GM21529 (cell line): ENCODE measurements at regions not wholly inside any gene's neighbourhood (a gene's known extent, or its start where the extent isn't known, plus 50 kb on each side); places are given as distances from the start of the nearest gene placed in this dataset.

ENCODE experiments used
- ATAC-seq: cut with Tn5 transposase; IDR thresholded peaks from one replicate; pipeline ENCODE4 v1.9.1; 2021; ENCODE audit not compliant: unreplicated experiment

- ATAC-seq, result no peak
Observed at GRCh38 chr2:64363140-64363539, 90.8 kb upstream of the LGALSL start.

- no peak for ATAC-seq
Observed at GRCh38 chr2:64363848-64364247, 90.1 kb upstream of the LGALSL start.

DNA sequence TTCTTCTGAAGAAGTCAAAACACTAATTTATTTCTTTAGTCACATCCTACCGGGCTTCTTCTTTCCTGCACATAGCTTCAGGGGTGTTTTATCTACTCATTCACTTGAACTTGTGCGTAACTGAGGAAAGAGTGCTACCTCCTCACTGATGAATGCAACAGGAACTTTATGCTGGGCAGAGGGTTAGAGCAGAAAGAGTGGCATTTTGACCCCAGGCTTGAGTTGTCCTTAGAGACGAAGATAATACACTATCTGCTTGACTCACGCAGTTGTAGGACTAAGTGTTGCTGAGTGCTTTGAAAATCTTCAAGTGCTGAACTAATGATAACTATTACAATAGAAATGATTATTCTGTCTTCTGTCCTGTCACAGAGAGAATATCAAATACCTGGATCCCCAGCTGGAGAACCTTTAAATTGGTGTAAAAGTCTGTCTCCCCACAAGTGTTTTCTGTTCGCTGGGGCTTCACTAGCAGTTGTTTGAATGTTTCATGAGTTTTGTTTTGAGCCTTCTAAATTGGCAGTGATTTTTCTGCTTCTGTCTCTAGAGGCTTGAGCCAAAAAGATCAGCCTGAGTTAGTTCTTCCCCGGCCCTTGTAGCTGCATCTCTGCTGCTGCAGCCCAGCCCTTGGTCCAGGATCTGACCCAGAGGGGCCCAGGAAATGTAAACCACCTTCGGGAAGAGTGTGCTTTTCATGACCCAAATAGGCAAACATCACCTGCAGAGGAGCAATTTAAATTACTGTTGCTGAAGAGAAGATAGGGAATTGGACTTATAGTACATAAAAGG, 86.3 kb upstream of the LGALSL start:
- ATAC-seq, result no peak

GRCh38 chr2:64369706-64370105, 84.3 kb upstream of the LGALSL start:
- ATAC-seq, result no peak

DNA sequence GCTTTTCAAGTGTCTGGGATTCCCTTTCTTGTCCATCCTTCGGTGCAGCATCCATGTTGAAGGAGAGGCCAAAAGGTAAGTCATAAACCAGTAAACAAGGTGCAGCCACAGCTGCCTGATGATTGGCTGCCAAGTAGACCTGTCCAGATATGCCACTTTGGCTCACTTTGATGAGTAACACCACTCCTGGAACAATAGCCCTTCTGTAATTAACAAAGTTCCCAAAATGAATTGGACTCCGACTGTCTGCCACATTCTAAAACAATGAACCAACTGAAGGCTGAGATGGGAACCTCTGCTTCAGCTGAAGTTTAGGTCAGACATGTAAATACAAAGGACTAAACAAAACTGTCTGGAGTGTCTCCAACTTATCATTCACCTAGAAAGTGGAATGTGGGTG, 82.2 kb upstream of the LGALSL start:
- ATAC-seq, result no peak

GRCh38 chr2:64374686-64375085, 79.3 kb upstream of the LGALSL start:
- ATAC-seq, result no peak

- no peak for ATAC-seq
Observed at GRCh38 chr2:64376926-64377325, 77.0 kb upstream of the LGALSL start.

- no peak for ATAC-seq
Observed at GRCh38 chr2:64379186-64379585, 74.8 kb upstream of the LGALSL start.

- no peak for ATAC-seq
Observed at GRCh38 chr2:64380853-64381527, 73.0 kb upstream of the LGALSL start.

DNA sequence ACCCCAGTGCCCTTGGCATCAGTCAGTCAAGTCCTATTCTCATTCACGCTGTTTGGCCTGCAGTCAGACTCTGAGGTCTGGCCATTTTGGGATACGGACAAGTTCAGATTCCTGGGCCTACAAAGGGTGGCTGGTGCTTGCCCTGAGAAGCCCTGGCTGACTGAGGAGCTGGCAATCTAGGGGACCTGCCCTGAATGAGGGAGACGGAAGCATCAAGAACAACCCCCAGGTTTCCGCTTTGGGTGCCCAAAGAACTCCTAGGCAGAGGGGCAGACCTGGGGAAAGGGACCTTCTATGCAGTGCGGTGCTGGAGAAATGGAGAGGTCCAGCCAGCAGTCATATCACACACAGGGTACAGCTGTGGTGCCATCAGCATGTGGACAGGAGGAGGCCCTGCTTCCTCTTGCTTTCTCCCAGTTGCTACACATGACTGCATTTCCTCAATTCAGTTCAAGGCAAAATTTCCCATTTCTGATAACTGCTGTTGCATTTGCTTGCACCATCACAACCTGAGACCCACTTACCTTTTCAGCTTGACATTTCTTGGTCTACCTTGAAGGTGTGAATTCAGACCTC, 70.9 kb upstream of the LGALSL start:
- ATAC-seq, result no peak

- ATAC-seq, result no peak
Observed at GRCh38 chr2:64383881-64384280, 70.1 kb upstream of the LGALSL start.

DNA sequence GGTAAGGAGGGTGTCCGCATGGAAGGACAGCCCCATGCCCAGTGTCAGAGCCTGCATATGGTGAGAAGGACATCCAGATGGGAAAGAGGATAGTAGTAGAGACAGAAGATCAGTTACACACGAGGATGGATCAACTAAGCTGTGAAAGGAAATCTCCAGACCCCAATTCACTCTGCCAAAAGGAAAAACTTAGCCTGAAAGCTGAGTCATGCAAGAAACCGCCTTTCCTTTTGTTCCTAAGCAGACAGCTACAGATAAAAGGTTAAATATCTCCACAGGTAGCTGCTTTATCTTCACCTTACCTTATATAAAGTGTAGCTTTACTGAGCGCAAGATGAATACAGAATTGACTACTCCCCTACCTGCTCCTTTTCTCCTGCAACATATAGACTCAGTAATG, 67.3 kb upstream of the LGALSL start:
- ATAC-seq, result no peak

- ATAC-seq, result no peak
Observed at GRCh38 chr2:64390586-64390985, 63.4 kb upstream of the LGALSL start.

- no peak for ATAC-seq
Observed at GRCh38 chr2:64391424-64391823, 62.5 kb upstream of the LGALSL start.

DNA sequence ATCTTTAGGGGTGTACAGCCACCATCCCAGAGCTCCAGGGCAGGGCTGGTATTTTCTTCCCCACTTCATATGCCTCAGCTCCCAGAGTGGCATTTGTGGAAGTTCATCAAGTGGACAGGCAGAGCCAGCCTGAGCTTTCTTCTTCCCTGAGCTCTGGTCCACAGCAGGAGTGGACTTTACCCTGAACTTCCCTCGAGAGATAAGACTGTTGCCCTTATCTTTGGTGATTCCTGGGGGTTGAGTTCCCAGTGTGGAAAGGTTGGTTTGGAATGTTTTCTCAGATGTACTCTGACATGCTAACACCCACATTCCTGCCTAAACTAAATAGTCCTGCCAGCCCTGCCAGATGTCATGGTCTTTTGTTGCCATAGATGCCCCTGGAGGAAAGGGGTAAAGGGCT, 62.0 kb upstream of the LGALSL start:
- ATAC-seq, result no peak

GRCh38 chr2:64392529-64392928, 61.4 kb upstream of the LGALSL start:
- no peak for ATAC-seq

DNA sequence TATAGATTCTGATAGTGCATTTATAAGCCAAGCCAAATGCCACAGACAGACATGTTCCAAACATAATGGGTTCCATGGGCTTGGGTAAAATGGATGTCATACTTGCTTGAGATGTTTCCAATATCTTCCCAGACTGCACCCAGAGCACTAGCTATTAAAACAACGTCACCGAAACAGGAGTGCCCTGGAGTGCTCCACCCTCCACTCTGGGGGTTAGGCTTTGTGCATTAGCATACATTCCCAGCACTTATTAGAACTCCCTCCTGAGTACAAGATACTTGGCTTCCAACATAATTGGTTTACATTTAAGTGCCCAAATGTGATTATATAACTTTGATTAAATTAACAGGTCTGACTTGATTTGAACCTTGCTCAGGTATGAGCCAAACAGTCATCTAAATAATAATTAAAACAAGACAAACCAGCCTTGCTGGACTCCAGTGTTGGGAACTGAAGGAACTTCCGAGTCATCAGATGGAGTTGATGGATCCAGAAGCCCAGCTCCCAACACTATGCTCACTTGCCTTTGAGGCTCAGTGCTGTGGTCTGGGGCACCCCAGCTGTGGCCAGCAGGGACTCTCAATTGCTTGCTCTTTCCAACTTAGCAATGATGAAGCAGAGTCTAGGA, 60.5 kb upstream of the LGALSL start:
- no peak for ATAC-seq

GRCh38 chr2:64394153-64394552, 59.8 kb upstream of the LGALSL start:
- no peak for ATAC-seq

DNA sequence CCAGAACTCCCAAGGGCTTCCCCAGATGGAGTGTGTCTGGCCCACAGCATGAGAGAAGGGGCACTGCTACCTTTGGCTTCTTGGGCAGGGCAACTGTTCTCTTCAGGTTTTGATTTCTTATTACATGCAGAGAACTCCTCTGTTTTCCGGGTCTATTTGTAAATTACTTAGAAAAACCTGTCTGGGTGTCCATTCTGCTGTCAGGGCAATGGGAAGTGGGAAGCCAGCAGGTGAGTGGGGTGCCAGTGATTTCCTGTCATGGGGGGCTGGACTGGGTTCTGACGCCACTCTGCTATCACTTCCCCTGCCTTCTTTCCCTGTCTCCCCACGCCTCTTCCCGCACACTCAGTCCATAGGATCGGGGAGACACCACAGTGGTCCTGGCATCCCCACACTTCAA, 58.0 kb upstream of the LGALSL start:
- ATAC-seq, result no peak

- ATAC-seq, result no peak
Observed at GRCh38 chr2:64396551-64396950, 57.4 kb upstream of the LGALSL start.

DNA sequence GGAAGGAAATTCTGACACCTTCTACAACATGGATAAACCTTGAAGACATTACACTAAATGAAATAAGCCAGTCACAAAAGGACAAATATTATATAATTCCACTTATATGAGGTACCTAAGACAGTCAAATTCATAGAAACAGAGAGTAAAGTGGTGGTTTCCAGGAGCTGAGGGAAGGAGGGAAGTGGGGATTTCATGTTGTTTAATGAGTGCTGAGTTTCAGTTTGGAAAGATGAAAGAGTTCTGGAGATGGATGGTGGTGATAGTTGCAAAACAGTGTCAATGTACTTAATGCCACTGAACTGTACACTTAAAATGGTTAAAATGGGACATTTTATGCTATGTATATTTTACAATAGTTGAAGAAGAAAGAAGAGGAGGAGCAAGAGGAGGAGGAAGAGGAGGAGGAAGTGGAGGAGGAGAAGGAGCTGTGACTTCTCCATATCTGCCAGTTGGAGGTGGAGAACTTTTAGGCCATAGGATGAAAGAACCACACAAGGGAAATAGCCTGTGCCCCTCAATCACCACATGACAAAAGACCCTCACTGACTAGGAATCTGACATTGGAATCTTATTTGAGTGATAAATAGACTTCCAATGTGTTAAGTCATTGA, 55.3 kb upstream of the LGALSL start:
- ATAC-seq, result no peak
